SK-N-SH treated with all-trans-retinoic acid at 6 μM for 48 hours (cell line): ENCODE measurements at regions not wholly inside any gene's neighbourhood (a gene's known extent, or its start where the extent isn't known, plus 50 kb on each side); places are given as distances from the start of the nearest gene placed in this dataset.

Experiments
- ATAC-seq: fragments of 200-7000 bp; cut with Tn5 transposase; 3 replicates; pipeline ENCODE4 v1.9.1; 2020; ENCODE audit warnings: mild to moderate bottlenecking, moderate library complexity
- ARNTL ChIP-seq: fragments of 450-650 bp; formaldehyde crosslinking; IDR thresholded peaks from 2 replicates; pipeline ENCODE4 v1.5.0; 2020; ENCODE audit warnings: low read depth, mild to moderate bottlenecking, moderate library complexity, borderline replicate concordance
- BACH2 ChIP-seq: fragments of 250-450 bp; sonication (Bioruptor Pico); IDR thresholded peaks from 2 replicates; pipeline ENCODE4 v1.9.0; 2021; ENCODE audit warnings: mild to moderate bottlenecking, borderline replicate concordance
- CREB5 ChIP-seq: fragments of 250-450 bp; sonication (Bioruptor Pico); IDR thresholded peaks from 2 replicates; pipeline ENCODE4 v1.5.1; 2020; ENCODE audit warnings: low read depth, mild to moderate bottlenecking, moderate library complexity
- CSDC2 ChIP-seq: fragments of 250-450 bp; sonication (Bioruptor Pico); IDR thresholded peaks from 2 replicates; pipeline ENCODE4 v1.5.0; 2020; ENCODE audit warnings: mild to moderate bottlenecking, moderate library complexity
- ESRRG ChIP-seq: fragments of 250-450 bp; sonication (Bioruptor Pico); IDR thresholded peaks from 2 replicates; pipeline ENCODE4 v1.6.1; 2021; ENCODE audit warnings: mild to moderate bottlenecking
- GLIS3 ChIP-seq: fragments of 250-450 bp; sonication (Bioruptor Pico); IDR thresholded peaks from 2 replicates; pipeline ENCODE4 v1.5.0; 2020; ENCODE audit warnings: mild to moderate bottlenecking, moderate library complexity
- ISL1 ChIP-seq: fragments of 250-450 bp; sonication (Bioruptor Pico); IDR thresholded peaks from 2 replicates; pipeline ENCODE4 v2.1.2; 2022; ENCODE audit warnings: mild to moderate bottlenecking, moderate library complexity
- OSR1 ChIP-seq: fragments of 250-450 bp; sonication (Bioruptor Pico); IDR thresholded peaks from 2 replicates; pipeline ENCODE4 v1.8.0; 2022; ENCODE audit warnings: moderate library complexity, mild to moderate bottlenecking, inconsistent platforms
- PATZ1 ChIP-seq: fragments of 250-450 bp; sonication (Bioruptor Pico); IDR thresholded peaks from 2 replicates; pipeline ENCODE4 v1.8.0; 2020; ENCODE audit warnings: mild to moderate bottlenecking, moderate library complexity, borderline replicate concordance
- PPARA ChIP-seq: fragments of 250-450 bp; sonication (Bioruptor Pico); IDR thresholded peaks from 2 replicates; pipeline ENCODE4 v1.5.0; 2020; ENCODE audit warnings: mild to moderate bottlenecking, borderline replicate concordance
- RARB ChIP-seq: fragments of 250-450 bp; sonication (Bioruptor Pico); IDR thresholded peaks from 2 replicates; pipeline ENCODE4 v1.8.0; 2021; ENCODE audit warnings: mild to moderate bottlenecking, moderate library complexity
- SNAI2 ChIP-seq: fragments of 250-450 bp; sonication (Bioruptor Pico); IDR thresholded peaks from 2 replicates; pipeline ENCODE4 v1.5.0; 2020; ENCODE audit warnings: mild to moderate bottlenecking, moderate library complexity
- TCF4 ChIP-seq: fragments of 250-450 bp; sonication (Bioruptor Pico); IDR thresholded peaks from 2 replicates; pipeline ENCODE4 v1.8.0; 2021; ENCODE audit warnings: mild to moderate bottlenecking, moderate library complexity, borderline replicate concordance
- TOX ChIP-seq: fragments of 250-450 bp; sonication (Bioruptor Pico); IDR thresholded peaks from 2 replicates; pipeline ENCODE4 v1.8.0; 2021; ENCODE audit warnings: mild to moderate bottlenecking, moderate library complexity, borderline replicate concordance
- TSHZ2 ChIP-seq: fragments of 250-450 bp; sonication (Bioruptor Pico); IDR thresholded peaks from 2 replicates; pipeline ENCODE4 v1.5.0; 2020; ENCODE audit warnings: mild to moderate bottlenecking, moderate library complexity
- ZC3H10 ChIP-seq: fragments of 250-450 bp; sonication (Bioruptor Pico); IDR thresholded peaks from 2 replicates; pipeline ENCODE4 v1.5.1; 2021; ENCODE audit warnings: mild to moderate bottlenecking, moderate library complexity
- ZFP3 ChIP-seq: fragments of 250-450 bp; sonication (Bioruptor Pico); IDR thresholded peaks from 2 replicates; pipeline ENCODE4 v1.5.0; 2020; ENCODE audit warnings: mild to moderate bottlenecking, moderate library complexity
- ZFP30 ChIP-seq: fragments of 450-650 bp; formaldehyde crosslinking; IDR thresholded peaks from 2 replicates; pipeline ENCODE4 v1.5.0; 2022; ENCODE audit warnings: mild to moderate bottlenecking, moderate library complexity
- ZNF565 ChIP-seq: fragments of 450-650 bp; formaldehyde crosslinking; conservative IDR thresholded peaks from 2 replicates; pipeline ENCODE4 v1.5.0; 2020; ENCODE audit warnings: low read depth, mild to moderate bottlenecking, moderate library complexity
- ZNF70 ChIP-seq: fragments of 450-650 bp; formaldehyde crosslinking; IDR thresholded peaks from 2 replicates; pipeline ENCODE4 v1.5.0; 2020; ENCODE audit warnings: mild to moderate bottlenecking, moderate library complexity
- ZNF8 ChIP-seq: fragments of 450-650 bp; formaldehyde crosslinking; IDR thresholded peaks from 2 replicates; pipeline ENCODE4 v1.5.0; 2020; ENCODE audit warnings: mild to moderate bottlenecking, moderate library complexity
- TF ChIP-seq, protein P1 (sequence below): fragments of 250-450 bp; sonication (Bioruptor Pico); IDR thresholded peaks from 2 replicates; pipeline ENCODE4 v1.5.1; 2021; ENCODE audit warnings: mild to moderate bottlenecking, moderate library complexity
- TF ChIP-seq, protein P2 (sequence below): fragments of 250-450 bp; sonication (Bioruptor Pico); IDR thresholded peaks from 2 replicates; pipeline ENCODE4 v1.8.0; 2021; ENCODE audit warnings: low read depth, mild to moderate bottlenecking, moderate library complexity, borderline replicate concordance

- TF ChIP-seq ZFP30 (CRISPR knock-in tag) = no peak
- TF ChIP-seq ISL1 (CRISPR knock-in tag) = no peak
- no peak for TF ChIP-seq TOX (CRISPR knock-in tag)
- TF ChIP-seq CSDC2 = no peak
- no peak for TF ChIP-seq BACH2 (CRISPR knock-in tag)
- TF ChIP-seq ZC3H10 (CRISPR knock-in tag) = no peak
- no peak for TF ChIP-seq ZNF70
- no peak for TF ChIP-seq GLIS3 (CRISPR knock-in tag)
- no peak for TF ChIP-seq TSHZ2 (CRISPR knock-in tag)
- no peak for TF ChIP-seq SNAI2
- no peak for TF ChIP-seq CREB5
- no peak for TF ChIP-seq ZFP3 (CRISPR knock-in tag)
- TF ChIP-seq ARNTL = no peak
- no peak for TF ChIP-seq ESRRG
- no peak for TF ChIP-seq RARB (CRISPR knock-in tag)
- TF ChIP-seq TCF4 = no peak
- TF ChIP-seq, protein P1, sequence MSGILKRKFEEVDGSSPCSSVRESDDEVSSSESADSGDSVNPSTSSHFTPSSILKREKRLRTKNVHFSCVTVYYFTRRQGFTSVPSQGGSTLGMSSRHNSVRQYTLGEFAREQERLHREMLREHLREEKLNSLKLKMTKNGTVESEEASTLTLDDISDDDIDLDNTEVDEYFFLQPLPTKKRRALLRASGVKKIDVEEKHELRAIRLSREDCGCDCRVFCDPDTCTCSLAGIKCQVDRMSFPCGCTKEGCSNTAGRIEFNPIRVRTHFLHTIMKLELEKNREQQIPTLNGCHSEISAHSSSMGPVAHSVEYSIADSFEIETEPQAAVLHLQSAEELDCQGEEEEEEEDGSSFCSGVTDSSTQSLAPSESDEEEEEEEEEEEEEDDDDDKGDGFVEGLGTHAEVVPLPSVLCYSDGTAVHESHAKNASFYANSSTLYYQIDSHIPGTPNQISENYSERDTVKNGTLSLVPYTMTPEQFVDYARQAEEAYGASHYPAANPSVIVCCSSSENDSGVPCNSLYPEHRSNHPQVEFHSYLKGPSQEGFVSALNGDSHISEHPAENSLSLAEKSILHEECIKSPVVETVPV (CRISPR knock-in tag) = no peak
- no peak for TF ChIP-seq ZNF565 (CRISPR knock-in tag)
- ATAC-seq = no peak
These were observed 51.8 kb downstream of the POM121L12 start for GRCh38 chr7:53087274-53087673.

DNA sequence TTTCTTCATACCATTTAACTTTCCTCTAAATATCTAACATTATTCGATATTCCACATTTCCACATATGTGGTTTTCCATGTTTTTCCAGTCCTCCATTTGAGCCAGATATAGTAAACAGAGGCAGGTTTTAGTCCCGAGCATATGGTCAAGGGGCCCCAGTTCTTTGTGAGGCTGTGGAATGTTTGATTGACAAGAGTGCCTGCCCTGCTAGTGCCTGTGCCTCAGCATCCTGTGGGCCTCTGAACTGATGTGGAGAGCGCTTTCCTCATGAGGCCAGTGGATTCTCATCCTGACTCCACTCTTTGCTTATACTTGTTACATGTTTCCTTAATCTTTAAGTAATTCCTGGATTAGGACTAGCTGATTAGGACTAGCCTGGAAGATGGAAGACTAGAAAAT is 58.8 kb downstream of the POM121L12 start:
- ATAC-seq = no peak

More for the DNA sequence above, 58.8 kb downstream of the POM121L12 start:
- TF ChIP-seq, protein P1 (CRISPR knock-in tag) = no peak
- TF ChIP-seq CSDC2 (no peak), PATZ1 (no peak), ZC3H10 (CRISPR knock-in tag) (no peak), BACH2 (CRISPR knock-in tag) (no peak), ARNTL (no peak), TSHZ2 (CRISPR knock-in tag) (no peak), CREB5 (no peak), OSR1 (no peak), SNAI2 (no peak), RARB (CRISPR knock-in tag) (no peak), ZFP30 (CRISPR knock-in tag) (no peak), ZNF565 (CRISPR knock-in tag) (no peak), ZNF8 (CRISPR knock-in tag) (no peak), PPARA (CRISPR knock-in tag) (no peak), ISL1 (CRISPR knock-in tag) (no peak), ZNF70 (no peak)
- TF ChIP-seq, protein P2, sequence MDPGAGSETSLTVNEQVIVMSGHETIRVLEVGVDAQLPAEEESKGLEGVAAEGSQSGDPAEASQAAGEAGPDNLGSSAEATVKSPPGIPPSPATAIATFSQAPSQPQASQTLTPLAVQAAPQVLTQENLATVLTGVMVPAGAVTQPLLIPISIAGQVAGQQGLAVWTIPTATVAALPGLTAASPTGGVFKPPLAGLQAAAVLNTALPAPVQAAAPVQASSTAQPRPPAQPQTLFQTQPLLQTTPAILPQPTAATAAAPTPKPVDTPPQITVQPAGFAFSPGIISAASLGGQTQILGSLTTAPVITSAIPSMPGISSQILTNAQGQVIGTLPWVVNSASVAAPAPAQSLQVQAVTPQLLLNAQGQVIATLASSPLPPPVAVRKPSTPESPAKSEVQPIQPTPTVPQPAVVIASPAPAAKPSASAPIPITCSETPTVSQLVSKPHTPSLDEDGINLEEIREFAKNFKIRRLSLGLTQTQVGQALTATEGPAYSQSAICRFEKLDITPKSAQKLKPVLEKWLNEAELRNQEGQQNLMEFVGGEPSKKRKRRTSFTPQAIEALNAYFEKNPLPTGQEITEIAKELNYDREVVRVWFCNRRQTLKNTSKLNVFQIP = no peak
- TF ChIP-seq, all 23 proteins: peak for 0
